ENCODE measurements at regions not wholly inside any gene's neighbourhood (a gene's known extent, or its start where the extent isn't known, plus 50 kb on each side); places are given as distances from the start of the nearest gene placed in this dataset.

DNA sequence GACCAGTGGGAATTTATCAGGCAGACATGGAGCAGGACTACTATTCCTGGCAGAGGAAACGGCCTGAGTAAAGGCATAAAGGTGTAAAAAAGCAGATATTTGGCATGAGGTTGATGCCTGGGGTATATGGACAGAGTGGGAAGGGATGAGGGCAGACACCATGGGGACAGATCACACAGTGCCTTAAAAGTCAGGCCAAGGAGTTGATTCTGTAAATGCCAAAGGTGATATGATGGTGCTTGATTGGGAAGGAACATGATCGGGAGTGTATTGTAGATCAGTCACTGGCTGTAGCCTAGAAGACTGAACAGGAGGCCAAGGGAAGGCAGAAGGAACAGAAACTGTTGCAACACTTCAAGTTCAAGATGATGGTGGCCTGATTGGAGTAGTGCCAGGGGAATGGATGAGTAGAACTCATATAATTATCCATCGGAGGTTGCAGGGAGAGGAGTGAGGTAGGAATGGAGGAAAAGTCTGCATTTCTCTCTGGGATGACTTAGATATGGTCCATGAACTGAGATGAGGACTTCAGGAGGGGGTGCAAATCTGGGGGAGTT lies 594.3 kb upstream of the KLF4 start:
- H3K4me1 ChIP-seq (ENCODE audit: control insufficient read depth in 5 of 5, insufficient read depth in 5 of 5, low read length in 5 of 5), result peaks cover 0 to 6% (median 4%) of the 10 kb centered on the region in 5 donors
- no peak overlapping the region for H3K9ac ChIP-seq (ENCODE audit: insufficient read depth in 1 of 2, low read length in 2 of 2)
- no peaks in the 10 kb centered on the region for H3K9me3 ChIP-seq (ENCODE audit: control insufficient read depth in 4 of 4, insufficient read depth in 3 of 4, low read length in 3 of 4)
- H3K36me3 ChIP-seq (ENCODE audit: control insufficient read depth in 4 of 4, insufficient read depth in 4 of 4, low read length in 4 of 4), result no peaks in the 10 kb centered on the region
- no peak for ATAC-seq (ENCODE audit: insufficient read depth, low FRiP score)
- no peak overlapping the region for H3K27ac ChIP-seq (ENCODE audit: low read depth in 1 of 2, low read length in 1 of 2)
- H3K27me3 ChIP-seq (ENCODE audit: control insufficient read depth in 3 of 3, insufficient read depth in 3 of 3, low read length in 2 of 3), result no peaks in the 10 kb centered on the region
- DNase-seq, result no peak
- WGBS, 2 donors, result 79 to 80% methylated on average over 3 of the region's 3 CpGs
- TF ChIP-seq, protein P1, sequence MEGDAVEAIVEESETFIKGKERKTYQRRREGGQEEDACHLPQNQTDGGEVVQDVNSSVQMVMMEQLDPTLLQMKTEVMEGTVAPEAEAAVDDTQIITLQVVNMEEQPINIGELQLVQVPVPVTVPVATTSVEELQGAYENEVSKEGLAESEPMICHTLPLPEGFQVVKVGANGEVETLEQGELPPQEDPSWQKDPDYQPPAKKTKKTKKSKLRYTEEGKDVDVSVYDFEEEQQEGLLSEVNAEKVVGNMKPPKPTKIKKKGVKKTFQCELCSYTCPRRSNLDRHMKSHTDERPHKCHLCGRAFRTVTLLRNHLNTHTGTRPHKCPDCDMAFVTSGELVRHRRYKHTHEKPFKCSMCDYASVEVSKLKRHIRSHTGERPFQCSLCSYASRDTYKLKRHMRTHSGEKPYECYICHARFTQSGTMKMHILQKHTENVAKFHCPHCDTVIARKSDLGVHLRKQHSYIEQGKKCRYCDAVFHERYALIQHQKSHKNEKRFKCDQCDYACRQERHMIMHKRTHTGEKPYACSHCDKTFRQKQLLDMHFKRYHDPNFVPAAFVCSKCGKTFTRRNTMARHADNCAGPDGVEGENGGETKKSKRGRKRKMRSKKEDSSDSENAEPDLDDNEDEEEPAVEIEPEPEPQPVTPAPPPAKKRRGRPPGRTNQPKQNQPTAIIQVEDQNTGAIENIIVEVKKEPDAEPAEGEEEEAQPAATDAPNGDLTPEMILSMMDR (IDR thresholded peaks at IDR 0.05; ENCODE audit: control extremely low read depth, extremely low read depth), result no peak
- no peak overlapping the region for H3K4me3 ChIP-seq

DNA sequence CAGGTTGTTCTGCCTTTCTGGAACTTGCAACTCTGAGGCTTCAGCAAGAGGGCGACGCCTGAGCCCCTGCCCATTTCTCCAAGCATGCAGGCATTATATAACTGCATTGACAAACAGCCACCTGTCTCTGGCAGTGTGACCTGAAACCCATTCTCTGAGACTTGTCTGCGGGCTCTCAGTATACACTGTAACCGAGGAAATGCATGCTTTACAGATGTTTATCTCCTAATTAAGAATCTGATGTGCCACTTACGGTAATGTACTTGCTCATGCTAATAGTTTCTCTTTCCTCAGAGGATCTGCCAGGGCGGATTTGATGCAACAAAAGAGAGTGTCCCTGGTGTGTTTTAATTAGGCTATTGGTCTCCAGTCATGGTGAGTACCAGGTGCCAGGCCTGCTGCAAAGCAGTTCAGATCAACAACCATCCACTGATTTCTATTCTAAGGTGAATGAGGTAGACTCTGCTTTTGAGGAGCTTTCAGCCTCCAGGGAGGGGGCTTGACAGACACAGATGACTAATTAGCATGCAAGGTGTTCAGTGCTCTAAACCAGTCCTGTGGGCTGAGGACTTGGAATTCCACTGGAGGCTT lies 593.7 kb upstream of the KLF4 start:
- no peak overlapping the region for H3K9ac ChIP-seq (ENCODE audit: insufficient read depth in 1 of 2, low read length in 2 of 2)
- H3K27me3 ChIP-seq (ENCODE audit: control insufficient read depth in 3 of 3, insufficient read depth in 3 of 3, low read length in 2 of 3), result no peaks in the 10 kb centered on the region
- no peaks in the 10 kb centered on the region for H3K36me3 ChIP-seq (ENCODE audit: control insufficient read depth in 4 of 4, insufficient read depth in 4 of 4, low read length in 4 of 4)
- TF ChIP-seq, protein P1 (IDR thresholded peaks at IDR 0.05; ENCODE audit: control extremely low read depth, extremely low read depth), result no peak
- no peak for ATAC-seq (ENCODE audit: insufficient read depth, low FRiP score)
- H3K27ac ChIP-seq (ENCODE audit: low read depth in 1 of 2, low read length in 1 of 2), result no peak overlapping the region
- no peak overlapping the region for H3K4me3 ChIP-seq
- no peak for DNase-seq
- H3K9me3 ChIP-seq (ENCODE audit: control insufficient read depth in 4 of 4, insufficient read depth in 3 of 4, low read length in 3 of 4), result no peaks in the 10 kb centered on the region
- H3K4me1 ChIP-seq (ENCODE audit: control insufficient read depth in 5 of 5, insufficient read depth in 5 of 5, low read length in 5 of 5), result peaks cover 0 to 12% (median 8%) of the 10 kb centered on the region in 5 donors
- WGBS, 2 donors, result 82 to 88% methylated on average over 6 of the region's 6 CpGs

DNA sequence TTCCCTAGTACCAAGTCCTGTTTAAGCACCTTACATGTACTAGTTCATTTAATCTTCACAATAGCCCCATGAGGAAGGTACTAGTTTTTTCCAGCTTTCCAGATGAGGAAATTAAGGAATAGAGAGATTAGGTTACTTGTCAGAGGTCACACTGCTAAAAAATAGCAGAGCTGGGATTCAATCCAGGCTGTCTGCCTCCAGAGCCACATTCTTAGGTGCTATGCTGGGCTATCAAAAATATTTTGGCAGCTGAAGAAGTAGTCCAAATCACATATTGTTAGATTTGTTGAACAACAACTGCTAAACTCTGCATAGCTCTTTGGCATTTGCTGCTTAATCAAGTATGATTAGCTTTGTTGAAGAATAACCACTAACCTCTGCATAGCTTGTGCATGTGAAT lies 591.5 kb upstream of the KLF4 start:
- TF ChIP-seq, protein P1 (IDR thresholded peaks at IDR 0.05; ENCODE audit: control extremely low read depth, extremely low read depth), result no peak
- Histone ChIP-seq H3K4me3 (no peak overlapping the region), H3K9ac (ENCODE audit: insufficient read depth in 1 of 2, low read length in 2 of 2) (no peak overlapping the region), H3K9me3 (ENCODE audit: control insufficient read depth in 4 of 4, insufficient read depth in 3 of 4, low read length in 3 of 4) (no peaks in the 10 kb centered on the region), H3K27ac (ENCODE audit: low read depth in 1 of 2, low read length in 1 of 2) (no peak overlapping the region), H3K27me3 (ENCODE audit: control insufficient read depth in 3 of 3, insufficient read depth in 3 of 3, low read length in 2 of 3) (no peaks in the 10 kb centered on the region), H3K36me3 (ENCODE audit: control insufficient read depth in 4 of 4, insufficient read depth in 4 of 4, low read length in 4 of 4) (no peaks in the 10 kb centered on the region), H3K4me1 (ENCODE audit: control insufficient read depth in 5 of 5, insufficient read depth in 5 of 5, low read length in 5 of 5) (peaks cover 0 to 20% (median 11%) of the 10 kb centered on the region in 5 donors)
- DNase-seq (no peak), ATAC-seq (ENCODE audit: insufficient read depth, low FRiP score) (no peak)

DNA sequence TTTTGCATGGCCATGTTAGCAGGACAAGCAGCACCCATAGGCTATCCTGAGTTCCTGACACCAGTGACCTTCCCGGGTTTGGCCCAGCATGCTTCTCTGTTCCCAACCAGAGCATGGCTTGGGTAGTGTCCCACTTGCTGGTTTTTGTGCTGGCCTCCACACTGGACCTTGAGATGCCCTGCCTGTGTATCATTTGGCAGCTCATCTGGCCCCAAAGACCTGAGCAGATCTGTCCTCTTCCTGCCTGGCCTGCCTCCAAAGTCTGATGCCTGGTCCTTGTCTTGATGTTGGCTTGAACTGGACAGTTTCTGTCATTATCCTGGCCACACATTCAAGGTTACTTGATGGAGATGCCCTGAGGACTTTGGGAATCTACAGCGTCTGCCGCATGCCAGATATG lies 590.7 kb upstream of the KLF4 start:
- Histone ChIP-seq H3K9ac (ENCODE audit: insufficient read depth in 1 of 2, low read length in 2 of 2) (no peak overlapping the region), H3K4me1 (ENCODE audit: control insufficient read depth in 5 of 5, insufficient read depth in 5 of 5, low read length in 5 of 5) (peaks cover 0 to 20% (median 11%) of the 10 kb centered on the region in 5 donors), H3K27ac (ENCODE audit: low read depth in 1 of 2, low read length in 1 of 2) (no peak overlapping the region), H3K9me3 (ENCODE audit: control insufficient read depth in 4 of 4, insufficient read depth in 3 of 4, low read length in 3 of 4) (no peaks in the 10 kb centered on the region), H3K4me3 (no peak overlapping the region), H3K36me3 (ENCODE audit: control insufficient read depth in 4 of 4, insufficient read depth in 4 of 4, low read length in 4 of 4) (no peaks in the 10 kb centered on the region), H3K27me3 (ENCODE audit: control insufficient read depth in 3 of 3, insufficient read depth in 3 of 3, low read length in 2 of 3) (no peaks in the 10 kb centered on the region)
- ATAC-seq (ENCODE audit: insufficient read depth, low FRiP score), result no peak
- TF ChIP-seq, protein P1 (IDR thresholded peaks at IDR 0.05; ENCODE audit: control extremely low read depth, extremely low read depth), result no peak
- DNase-seq, result no peak
- 91 to 96% methylated on average over 3 of the region's 3 CpGs for WGBS, 2 donors
